Hippocampal formation (tissue), 2 donors: ENCODE measurements at regions not wholly inside any gene's neighbourhood (a gene's known extent, or its start where the extent isn't known, plus 50 kb on each side); places are given as distances from the start of the nearest gene placed in this dataset.
"Not testable (repeated sequence)": the region's sequence is repeated elsewhere in the genome, so short reads cannot be mapped to it uniquely, and the experiment has no call there.

Experiments used
- DNase-seq, 2 donors: peaks; one replicate each; lab custom pipeline; 2025; lab: John Stamatoyannopoulos, UW

DNA sequence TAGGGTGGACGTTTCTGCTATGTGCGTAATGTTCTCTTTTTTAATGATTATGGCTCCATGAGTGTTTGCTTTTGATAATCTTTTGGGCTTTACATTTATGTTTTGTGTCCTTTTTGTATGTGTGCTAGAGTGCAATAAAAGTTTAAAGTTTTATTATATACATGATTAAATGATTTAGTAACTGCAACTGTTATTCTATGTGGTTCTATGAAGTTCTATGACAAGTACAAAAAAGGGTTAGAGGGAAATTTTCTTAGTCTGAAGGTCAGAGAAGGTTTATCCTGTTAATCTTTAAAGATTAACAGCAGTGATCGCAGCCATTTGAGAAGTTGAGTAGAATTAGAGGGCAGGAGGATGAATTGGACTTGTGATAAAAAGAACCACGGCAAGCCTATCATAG is 386.4 kb upstream of the CHRM3 start:
- no peak for DNase-seq

DNA sequence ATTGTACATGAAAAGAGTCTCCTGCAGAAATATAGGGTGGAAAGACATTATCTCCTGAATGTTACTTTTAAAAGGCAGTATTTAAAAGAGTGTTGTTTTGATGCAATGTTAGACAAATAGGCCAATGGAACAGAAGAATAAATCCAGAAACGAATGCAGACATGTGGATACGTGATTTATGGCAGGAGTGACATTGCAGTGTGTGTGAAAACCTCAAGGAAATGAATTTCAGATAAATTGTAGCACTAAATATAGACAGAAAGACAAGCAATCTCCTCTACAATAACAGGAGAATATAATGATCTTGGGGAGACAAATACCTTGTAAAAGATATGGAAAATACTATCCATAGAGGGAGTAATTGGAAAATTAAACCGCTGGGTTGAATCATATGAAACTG is 387.8 kb upstream of the CHRM3 start:
- DNase-seq: no peak

GRCh38 chr1:238991765-238992495 is 394.4 kb upstream of the CHRM3 start:
- DNase-seq: peak; percentile 1 to 14

DNA sequence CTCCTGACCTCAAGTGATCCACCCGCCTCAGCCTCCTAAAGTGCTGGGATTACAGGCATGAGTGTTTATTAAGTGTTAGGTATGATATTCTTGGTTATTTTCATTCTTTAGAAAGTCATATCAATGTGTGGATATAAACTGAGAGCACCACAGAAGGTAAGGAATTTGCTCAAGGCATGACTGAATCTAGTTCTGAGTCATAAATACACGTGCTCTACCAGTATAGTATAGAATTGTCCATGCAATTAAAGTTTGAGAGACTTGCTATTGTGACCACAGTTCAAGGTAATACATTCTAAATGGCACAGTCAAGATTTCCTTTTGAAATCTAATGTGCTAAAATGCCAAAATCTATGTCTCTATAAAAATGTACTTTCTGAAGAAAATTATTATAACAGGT is 401.1 kb upstream of the CHRM3 start:
- DNase-seq: no peak

GRCh38 chr1:238982736-238983135 is 403.6 kb upstream of the CHRM3 start:
- no peak for DNase-seq

DNA sequence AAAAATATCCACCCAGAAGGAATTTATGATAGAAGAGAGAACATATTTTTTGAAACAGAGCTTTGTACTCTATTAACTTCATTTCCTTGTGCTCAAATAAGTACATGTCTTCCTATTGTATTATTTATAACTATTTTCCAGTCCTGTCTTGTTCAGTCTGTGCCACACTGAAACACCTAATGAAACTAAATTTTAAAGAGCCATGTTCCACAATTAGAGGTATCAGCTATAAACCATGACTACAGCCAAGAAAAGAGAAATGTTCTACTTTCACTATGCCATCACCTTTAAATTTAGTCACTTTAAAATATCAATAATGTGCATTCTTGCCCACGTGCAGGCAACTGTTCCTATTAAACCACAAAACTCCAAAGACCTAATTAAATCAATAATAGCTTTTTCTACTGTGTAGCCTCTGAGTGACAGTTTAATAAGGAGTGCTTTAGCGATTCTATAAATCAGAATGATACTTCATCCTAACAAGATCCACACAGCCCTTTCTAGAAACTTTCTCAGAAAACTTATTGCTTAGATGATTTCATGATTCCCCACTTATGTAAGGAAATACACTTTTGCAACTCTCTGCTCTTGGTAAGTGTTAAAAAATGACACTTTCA is 404.9 kb upstream of the CHRM3 start:
- DNase-seq: no peak

GRCh38 chr1:238980053-238980452 is 406.3 kb upstream of the CHRM3 start:
- DNase-seq: no peak

GRCh38 chr1:238964631-238965030 is 421.7 kb upstream of the CHRM3 start:
- no peak for DNase-seq

DNA sequence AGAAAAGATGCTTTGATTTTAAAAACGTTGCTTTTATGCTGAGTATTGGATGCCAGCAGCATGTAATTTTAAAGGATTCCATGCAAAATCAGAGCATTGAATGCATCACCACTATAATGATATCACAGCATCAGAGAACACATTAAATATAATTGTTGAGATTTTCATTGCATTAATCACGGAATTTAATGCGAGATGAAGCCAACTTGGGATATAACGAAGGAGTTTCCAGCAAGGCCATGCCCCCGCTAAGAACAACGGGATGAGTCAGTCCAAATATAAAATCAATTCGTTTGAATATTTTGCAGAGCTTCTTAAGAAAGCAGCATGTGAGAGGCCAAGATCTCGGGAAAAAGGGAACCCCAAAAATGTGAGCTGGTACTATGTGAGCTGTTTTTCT is 423.4 kb upstream of the CHRM3 start:
- no peak for DNase-seq

- DNase-seq: no peak
Measured at GRCh38 chr1:238961790-238962189, 424.6 kb upstream of the CHRM3 start.

DNA sequence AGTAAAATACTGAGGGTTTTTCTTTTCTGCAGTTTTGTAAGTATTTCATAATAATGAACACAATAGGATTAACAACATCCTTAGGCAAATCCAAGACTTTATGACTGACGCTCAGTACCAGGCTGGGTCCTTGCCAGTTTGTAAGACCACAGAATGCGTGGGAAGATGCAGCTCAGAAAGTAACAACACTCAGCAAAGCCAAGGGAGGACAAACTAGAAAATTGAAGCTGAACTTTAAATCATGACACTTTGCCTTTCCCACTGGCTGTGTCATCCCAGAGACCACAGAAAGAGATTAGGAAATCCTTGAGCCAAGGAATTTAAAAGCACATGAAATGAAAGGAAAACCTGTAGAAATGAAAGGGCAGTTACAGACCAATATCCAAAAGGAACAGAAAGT is 426.3 kb upstream of the CHRM3 start:
- no peak for DNase-seq

DNA sequence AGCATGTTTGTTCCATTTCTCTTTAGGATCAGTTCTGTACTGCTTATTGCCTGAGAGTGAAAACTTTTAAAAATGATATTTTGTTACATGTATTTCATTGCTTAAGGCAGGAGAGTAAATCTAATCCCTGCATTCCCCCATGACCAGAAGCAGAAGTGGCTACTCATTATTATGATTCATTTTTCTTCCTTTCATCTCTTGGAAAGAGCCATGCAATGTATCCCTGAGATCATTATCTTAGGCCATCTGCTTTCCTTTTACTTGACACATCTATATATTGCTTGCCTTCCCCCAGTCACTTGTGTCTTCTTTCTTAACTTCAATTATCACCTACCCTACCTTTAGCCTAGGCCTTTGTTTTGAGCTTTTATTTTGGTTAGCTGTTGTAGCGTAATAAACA is 430.4 kb upstream of the CHRM3 start:
- no peak for DNase-seq

- no peak for DNase-seq
Measured at GRCh38 chr1:238954865-238955264, 431.5 kb upstream of the CHRM3 start.

DNA sequence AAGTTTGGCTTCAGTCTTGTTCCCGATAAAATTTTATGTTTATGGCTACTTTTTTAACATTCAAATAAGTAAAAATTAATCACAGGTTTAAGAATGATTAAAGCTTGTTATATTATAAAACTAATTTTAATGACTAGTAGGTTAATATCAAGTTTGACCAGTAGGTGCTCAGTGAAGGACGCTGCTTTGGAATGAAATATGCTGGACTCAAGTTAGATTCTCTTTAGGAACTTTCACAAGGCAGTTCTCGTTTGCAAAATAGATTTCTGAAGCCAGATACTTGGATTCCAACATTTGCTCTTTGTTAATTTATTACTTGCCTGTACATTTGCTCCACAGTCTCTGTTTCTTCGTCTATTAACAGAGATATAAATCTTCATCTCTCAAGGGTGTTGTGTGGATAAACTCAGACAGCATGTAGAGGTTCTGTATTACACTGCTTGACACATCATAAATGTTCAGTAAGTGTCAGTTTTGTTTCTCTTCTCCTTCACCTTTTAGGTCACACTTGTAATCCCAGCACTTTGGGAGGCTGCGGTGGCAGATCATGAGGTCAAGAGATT is 432.8 kb upstream of the CHRM3 start:
- no peak for DNase-seq

- DNase-seq: peak in 1 of 2 donors; percentile 5
Measured at GRCh38 chr1:238951809-238952208, 434.6 kb upstream of the CHRM3 start.

GRCh38 chr1:238950784-238951183 is 435.6 kb upstream of the CHRM3 start:
- no peak for DNase-seq

DNA sequence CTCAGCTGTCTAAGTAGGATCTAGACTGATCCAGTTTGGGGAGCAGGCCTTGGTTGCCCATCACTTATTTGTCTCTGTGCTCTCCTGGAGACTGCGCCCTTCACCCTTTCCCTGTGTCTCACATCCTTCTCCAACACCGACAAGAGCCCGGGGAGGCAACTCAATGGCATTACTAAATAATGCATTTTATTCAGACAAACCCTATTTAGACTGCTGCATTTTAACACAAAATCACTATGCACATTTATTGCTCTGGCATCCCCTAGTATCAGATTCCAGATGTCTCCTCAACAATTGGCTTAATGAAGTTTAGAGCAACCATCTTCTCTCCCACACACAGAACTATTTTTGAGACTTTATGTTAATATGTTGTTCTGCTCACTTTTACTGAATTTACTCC is 436.4 kb upstream of the CHRM3 start:
- DNase-seq: no peak

- no peak for DNase-seq
Measured at GRCh38 chr1:238944028-238944427, 442.3 kb upstream of the CHRM3 start.

- DNase-seq: no peak
Measured at GRCh38 chr1:238927899-238928298, 458.5 kb upstream of the CHRM3 start.

DNA sequence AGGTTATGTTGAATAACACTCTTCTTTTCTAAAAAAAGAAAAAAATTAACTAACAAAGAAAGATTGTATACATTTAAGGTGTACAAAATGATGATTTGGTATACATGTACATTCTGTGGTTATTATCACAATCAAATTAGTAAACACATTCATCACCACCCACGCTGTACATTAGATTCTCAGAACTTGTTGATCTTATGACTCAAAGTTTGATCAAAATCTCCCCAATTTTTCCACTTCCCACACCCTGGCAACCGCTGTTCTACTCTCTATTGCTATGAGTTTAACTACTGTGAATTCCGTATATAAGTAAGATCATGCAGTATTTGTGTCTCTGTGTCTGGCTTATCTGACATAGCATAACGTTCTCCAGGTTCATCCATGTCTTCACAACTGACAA is 469.5 kb upstream of the CHRM3 start:
- no peak for DNase-seq

DNA sequence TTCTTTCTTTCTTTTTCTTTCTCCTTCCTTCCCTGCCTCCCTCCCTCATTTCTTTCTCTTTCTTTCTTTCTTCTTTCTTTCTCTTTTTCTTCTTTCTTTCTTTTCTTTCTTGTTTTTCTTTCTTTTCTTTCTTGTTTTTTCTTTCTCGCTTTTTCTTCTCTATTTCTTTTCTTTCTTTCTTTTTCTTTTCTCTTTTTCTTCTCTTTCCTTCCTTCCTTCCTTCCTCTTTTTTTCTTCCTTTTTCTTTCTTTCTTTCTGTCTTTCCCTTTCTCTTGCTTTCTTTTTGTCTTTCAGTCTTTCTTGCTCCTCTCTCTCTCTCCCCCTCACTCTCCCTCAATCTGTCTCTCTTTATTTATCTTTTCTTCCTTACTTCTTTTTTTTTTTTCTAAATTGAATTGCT is 472.0 kb upstream of the CHRM3 start:
- DNase-seq: no peak

DNA sequence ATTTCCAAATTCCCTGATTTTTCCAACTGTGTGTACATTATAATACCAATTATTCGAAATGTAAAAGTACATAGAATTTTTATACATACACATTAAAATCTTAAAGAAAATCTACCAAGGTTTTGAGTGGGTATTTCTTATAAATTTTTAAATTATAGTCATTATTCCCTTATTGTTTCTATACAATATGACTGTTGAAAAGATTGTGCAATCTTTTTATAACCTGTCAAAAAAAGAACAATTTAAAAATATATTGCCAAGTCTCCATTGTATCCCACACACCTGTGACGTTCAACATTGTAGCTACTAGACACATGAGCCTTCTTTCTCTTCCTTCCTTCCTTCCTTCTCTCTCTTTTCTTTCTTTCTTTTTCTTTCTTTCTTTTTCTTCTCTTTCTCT is 473.2 kb upstream of the CHRM3 start:
- DNase-seq: no peak

GRCh38 chr1:238912148-238912547 is 474.2 kb upstream of the CHRM3 start:
- no peak for DNase-seq

DNA sequence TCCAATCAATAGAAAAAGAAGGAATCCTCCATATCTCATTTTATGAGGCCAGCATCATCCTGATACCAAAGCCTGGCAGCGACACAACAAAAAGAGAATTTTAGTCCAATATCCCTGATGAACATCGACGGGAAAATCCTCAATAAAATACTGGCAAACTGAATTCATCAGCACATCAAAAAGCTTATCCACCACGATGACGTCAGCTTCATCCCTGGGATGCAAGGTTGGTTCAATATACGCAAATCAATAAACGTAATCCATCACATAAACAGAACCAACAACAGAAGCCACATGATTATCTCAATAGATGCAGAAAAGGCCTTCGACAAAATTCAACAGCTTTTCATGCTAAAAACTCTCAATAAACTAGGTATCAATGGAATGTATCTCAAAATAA is 483.6 kb upstream of the CHRM3 start:
- DNase-seq: not testable (repeated sequence)
